Brain microvascular endothelial cell (primary cell): ENCODE measurements at regions not wholly inside any gene's neighbourhood (a gene's known extent, or its start where the extent isn't known, plus 50 kb on each side); places are given as distances from the start of the nearest gene placed in this dataset.

Experiments used
- DNase-seq: peaks from one replicate; pipeline ENCODE4 v3.0.0-alpha.2; 2020
- H3K27ac ChIP-seq: fragments of 250-450 bp; sonication (Bioruptor Pico); 2 replicates; pipeline ENCODE4 v1.5.1; 2020; ENCODE audit warnings: mild to moderate bottlenecking, moderate library complexity
- H3K27me3 ChIP-seq: fragments of 250-450 bp; sonication (Bioruptor Pico); replicated peaks from 2 replicates; pipeline ENCODE4 v1.5.1; 2020; ENCODE audit warnings: mild to moderate bottlenecking
- H3K36me3 ChIP-seq: fragments of 250-450 bp; sonication (Bioruptor Pico); replicated peaks from 2 replicates; pipeline ENCODE4 v1.5.1; 2020; ENCODE audit warnings: mild to moderate bottlenecking
- H3K4me3 ChIP-seq: 2 replicates; pipeline ENCODE4 v1.5.1; 2011; ENCODE audit warnings: low read depth, mild to moderate bottlenecking, control low read depth, low read length, moderate library complexity
- CTCF ChIP-seq: IDR thresholded peaks from 2 replicates; pipeline ENCODE4 v1.5.1; 2011; ENCODE audit warnings: low read depth, mild to moderate bottlenecking, moderate library complexity, low read length, control low read depth, inconsistent platforms; ENCODE audit errors: missing control alignments
- in situ Hi-C: cut with HindIII; loops from 2 replicates; pipeline ENCODE4 v1.10.0; 2017; ENCODE audit warnings: low sequenced_read_pairs, low pct_ligation_motif_present

- Histone ChIP-seq H3K4me3 (no peak overlapping the region), H3K27me3 (no peaks in the 10 kb centered on the region), H3K36me3 (no peaks in the 10 kb centered on the region), H3K27ac (no peak overlapping the region)
- no peak for TF ChIP-seq CTCF
- DNase-seq = no peak
- in situ Hi-C loops = no loop called here
These were observed 1064.7 kb downstream of the PLA2G4A start for GRCh38 chr1:187893471-187893870.

- Histone ChIP-seq H3K27me3 (no peaks in the 10 kb centered on the region), H3K27ac (no peak overlapping the region), H3K36me3 (no peaks in the 10 kb centered on the region), H3K4me3 (no peak overlapping the region)
- no peak for DNase-seq
- TF ChIP-seq CTCF = no peak
- in situ Hi-C loops = no loop called here
These were observed 1065.6 kb downstream of the PLA2G4A start for GRCh38 chr1:187894349-187894748.

- TF ChIP-seq CTCF = no peak
- no peaks in the 10 kb centered on the region for H3K36me3 ChIP-seq
- H3K4me3 ChIP-seq = no peak overlapping the region
- H3K27ac ChIP-seq = no peak overlapping the region
- in situ Hi-C loops = no loop called here
- no peak for DNase-seq
- no peaks in the 10 kb centered on the region for H3K27me3 ChIP-seq
These were observed 1074.5 kb downstream of the PLA2G4A start for GRCh38 chr1:187903223-187903622.

- no peaks in the 10 kb centered on the region for H3K36me3 ChIP-seq
- no peak for TF ChIP-seq CTCF
- in situ Hi-C loops = no loop called here
- H3K27me3 ChIP-seq = no peaks in the 10 kb centered on the region
- no peak overlapping the region for H3K4me3 ChIP-seq
- no peak overlapping the region for H3K27ac ChIP-seq
- DNase-seq = no peak
These were observed 1080.6 kb downstream of the PLA2G4A start for GRCh38 chr1:187909382-187909781.

GRCh38 chr1:187911820-187912219 lies 1083.1 kb downstream of the PLA2G4A start:
- Histone ChIP-seq H3K4me3 (no peak overlapping the region), H3K36me3 (no peaks in the 10 kb centered on the region), H3K27ac (no peak overlapping the region), H3K27me3 (no peaks in the 10 kb centered on the region)
- TF ChIP-seq CTCF = no peak
- in situ Hi-C loops = no loop called here
- DNase-seq = no peak

GRCh38 chr1:187920976-187921375 lies 1092.2 kb downstream of the PLA2G4A start:
- no peak for DNase-seq
- H3K4me3 ChIP-seq = no peak overlapping the region
- H3K27ac ChIP-seq = no peak overlapping the region
- no peaks in the 10 kb centered on the region for H3K36me3 ChIP-seq
- no peak for TF ChIP-seq CTCF
- in situ Hi-C loops = no loop called here
- no peaks in the 10 kb centered on the region for H3K27me3 ChIP-seq
